ENCODE measurements at regions not wholly inside any gene's neighbourhood (a gene's known extent, or its start where the extent isn't known, plus 50 kb on each side); places are given as distances from the start of the nearest gene placed in this dataset.

GRCh38 chr18:47542551-47542950 is 291.1 kb upstream of the SKOR2 start:
- TF ChIP-seq, protein P1, sequence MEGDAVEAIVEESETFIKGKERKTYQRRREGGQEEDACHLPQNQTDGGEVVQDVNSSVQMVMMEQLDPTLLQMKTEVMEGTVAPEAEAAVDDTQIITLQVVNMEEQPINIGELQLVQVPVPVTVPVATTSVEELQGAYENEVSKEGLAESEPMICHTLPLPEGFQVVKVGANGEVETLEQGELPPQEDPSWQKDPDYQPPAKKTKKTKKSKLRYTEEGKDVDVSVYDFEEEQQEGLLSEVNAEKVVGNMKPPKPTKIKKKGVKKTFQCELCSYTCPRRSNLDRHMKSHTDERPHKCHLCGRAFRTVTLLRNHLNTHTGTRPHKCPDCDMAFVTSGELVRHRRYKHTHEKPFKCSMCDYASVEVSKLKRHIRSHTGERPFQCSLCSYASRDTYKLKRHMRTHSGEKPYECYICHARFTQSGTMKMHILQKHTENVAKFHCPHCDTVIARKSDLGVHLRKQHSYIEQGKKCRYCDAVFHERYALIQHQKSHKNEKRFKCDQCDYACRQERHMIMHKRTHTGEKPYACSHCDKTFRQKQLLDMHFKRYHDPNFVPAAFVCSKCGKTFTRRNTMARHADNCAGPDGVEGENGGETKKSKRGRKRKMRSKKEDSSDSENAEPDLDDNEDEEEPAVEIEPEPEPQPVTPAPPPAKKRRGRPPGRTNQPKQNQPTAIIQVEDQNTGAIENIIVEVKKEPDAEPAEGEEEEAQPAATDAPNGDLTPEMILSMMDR (IDR thresholded peaks at IDR 0.05), result no peak
- TF ChIP-seq EP300 (IDR thresholded peaks at IDR 0.05) (no peak), POLR2A (IDR thresholded peaks at IDR 0.05) (no peak), POLR2AphosphoS5 (IDR thresholded peaks at IDR 0.05) (no peak)
